Glomerular endothelial cell (primary cell): ENCODE measurements at regions not wholly inside any gene's neighbourhood (a gene's known extent, or its start where the extent isn't known, plus 50 kb on each side); places are given as distances from the start of the nearest gene placed in this dataset.

Experiments
- DNase-seq: peaks from one replicate; pipeline ENCODE4 v3.0.0-alpha.2; 2011; ENCODE audit warnings: low read depth, low spot score; ENCODE audit errors: extremely low read depth

DNA sequence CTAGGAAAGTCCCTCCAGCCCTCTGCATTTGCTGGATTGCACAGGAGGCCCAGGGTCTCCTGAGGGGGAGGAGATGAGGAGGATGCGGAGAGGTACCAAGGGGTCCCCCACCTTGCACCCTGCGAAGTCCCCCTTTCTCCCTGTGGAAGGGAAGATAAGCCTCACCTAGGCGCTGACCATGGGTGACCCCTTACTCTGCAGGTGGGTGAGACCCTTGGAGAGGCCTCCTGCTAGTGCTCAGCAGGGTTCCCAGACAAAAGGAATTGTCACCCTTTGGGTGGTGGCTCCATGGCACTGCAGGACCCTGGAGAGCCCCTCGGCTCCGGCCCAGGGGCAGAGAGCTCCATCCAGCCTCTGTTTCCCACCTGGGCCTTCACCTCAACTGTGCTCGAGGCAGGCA lies 107.0 kb upstream of the RET start:
- no peak for DNase-seq

DNA sequence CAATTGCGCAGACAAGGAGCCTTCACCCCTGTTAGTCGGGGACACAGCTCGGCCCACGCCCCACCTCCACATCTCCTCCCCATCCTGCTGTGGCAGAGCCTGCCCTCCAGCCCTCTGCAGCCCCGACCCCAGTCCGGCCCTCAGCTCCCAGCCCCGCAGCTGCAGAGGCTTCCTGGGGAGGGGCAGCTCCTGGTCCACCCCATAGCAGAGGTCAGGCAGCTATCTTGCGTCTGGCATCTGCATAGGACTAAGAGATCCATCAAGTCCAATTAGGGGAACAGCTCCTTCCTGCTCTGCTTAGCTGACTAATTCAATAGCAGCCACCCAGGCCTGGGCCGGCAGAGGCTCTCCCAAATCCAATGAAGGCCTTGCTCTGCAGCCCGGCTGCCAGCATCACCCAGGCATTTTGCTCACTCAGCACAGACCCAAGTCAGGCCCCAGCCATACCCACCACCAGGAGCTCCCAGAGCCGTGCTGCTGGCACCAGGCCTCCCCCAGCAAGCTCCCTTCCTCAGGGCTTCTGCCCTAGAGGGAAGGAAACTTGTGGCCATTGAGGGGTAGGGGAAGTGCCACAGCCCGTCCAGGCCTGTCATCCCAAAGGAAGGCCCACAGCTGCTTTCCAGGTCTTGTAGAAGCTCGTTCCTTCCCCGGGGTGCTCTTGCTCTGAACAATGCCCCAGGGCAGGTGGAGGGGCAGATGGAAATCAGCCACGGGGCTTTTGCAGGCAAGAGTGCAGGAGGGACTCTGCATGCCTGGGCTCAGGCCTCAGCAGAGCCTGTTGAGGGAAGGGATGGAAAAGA lies 106.2 kb upstream of the RET start:
- no peak for DNase-seq

DNA sequence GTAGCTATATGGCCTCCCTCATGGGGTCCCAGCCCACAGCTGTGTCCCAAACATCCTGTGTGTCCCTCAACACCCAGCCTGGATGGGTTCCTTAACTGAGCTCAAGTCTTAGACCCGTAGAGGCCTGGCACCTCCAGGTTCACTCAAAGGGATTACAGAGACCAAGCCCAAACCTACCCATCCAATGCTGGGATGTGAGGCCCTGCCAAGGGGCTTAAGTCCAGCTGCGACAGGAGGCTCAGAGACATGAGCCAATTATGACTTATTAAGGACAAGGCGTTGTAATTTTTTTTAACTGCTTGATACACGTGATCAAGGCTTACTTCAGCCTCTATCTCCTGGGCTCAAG lies 105.6 kb upstream of the RET start:
- no peak for DNase-seq

DNA sequence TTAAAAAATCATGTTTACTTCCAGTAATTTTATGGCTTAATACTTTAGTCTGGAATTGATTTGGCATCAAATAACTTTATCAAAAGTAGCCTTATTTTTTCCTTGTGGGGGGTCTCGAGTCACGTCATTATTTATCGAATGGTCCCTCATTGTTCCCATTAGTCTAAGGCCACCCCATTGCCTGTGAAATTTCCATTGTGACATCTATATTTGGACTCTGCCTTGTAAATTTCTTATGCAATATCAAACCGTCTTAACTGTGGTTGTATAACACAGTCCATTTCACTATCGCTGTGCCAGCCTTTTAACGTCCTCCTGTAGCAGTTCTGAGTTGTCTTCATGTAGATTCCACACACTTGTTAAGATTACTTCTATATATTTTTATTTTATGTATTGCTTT lies 103.9 kb upstream of the RET start:
- no peak for DNase-seq

DNA sequence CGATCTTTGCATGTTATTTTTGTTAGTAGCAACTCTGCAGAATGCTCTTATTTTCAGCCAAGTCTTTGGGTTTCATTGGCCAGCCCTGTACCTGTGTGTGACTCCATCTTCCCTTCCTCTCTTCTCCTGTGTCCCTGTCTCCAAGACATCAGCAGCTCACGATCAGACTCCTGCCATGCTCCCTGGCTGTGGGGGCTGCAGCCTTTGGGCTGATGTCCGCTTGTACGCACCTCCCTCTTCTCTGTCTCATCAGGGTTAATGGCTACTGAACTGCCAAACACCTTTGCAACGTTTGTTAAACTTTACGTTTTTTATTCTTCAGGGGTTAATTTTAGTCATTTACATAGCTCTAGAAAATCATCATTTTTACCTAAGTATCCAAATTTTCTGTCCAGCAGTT lies 103.5 kb upstream of the RET start:
- DNase-seq, result no peak

DNA sequence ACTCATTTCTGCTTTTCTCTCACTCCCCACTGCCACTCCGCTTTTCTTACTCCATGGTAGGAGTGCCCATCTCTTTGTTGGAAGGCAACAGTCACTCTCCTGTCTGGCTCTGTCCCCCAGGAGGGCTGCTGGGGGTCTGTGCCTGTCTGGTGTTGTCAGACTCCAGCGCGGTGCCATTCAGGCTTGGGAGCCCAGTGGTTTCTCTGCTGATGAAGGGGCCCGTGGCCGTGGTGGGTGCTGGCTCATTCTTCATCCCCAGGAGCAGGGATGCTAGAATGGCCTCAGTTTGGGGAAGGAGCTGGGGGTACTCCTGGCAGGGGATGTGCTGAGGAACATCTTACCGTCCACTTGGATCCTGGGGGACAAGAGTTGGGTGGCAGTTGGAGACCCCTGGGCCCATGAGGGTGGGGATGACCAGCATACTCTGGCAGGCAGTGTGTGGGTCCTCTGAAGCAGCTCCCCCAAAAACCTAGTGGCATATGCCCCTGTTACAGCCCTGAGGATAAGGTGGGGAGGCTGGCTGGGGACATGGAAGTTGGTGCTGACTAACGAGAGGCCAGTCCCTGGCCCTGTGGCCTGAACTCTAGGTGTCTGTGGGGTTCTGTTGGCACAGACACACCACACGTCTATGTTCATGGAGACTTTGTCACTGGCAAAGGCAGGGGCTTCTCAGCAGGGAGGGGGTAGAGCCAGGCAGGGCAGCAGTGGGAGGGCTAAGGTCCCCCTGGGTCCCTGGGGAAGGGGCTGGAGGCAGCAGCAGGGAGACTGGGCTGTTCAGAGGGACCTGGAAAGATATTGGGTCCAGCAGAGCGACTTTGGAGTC lies 102.8 kb upstream of the RET start:
- no peak for DNase-seq

DNA sequence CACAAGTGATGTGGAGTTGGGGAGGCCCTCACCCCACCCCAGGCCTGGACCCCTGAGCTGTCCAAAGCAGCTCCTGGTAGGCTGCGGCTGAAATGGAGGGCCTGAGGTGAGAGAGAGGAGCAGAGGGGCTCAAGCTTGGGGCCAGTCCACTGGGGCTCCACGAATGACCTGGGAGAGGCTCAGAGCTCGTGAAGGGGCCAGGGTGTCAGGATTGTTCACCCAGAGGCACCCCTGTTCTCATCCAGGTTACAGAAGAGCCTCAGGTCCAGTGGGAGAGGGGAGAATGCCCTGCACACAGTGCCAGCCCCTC lies 102.2 kb upstream of the RET start:
- no peak for DNase-seq

DNA sequence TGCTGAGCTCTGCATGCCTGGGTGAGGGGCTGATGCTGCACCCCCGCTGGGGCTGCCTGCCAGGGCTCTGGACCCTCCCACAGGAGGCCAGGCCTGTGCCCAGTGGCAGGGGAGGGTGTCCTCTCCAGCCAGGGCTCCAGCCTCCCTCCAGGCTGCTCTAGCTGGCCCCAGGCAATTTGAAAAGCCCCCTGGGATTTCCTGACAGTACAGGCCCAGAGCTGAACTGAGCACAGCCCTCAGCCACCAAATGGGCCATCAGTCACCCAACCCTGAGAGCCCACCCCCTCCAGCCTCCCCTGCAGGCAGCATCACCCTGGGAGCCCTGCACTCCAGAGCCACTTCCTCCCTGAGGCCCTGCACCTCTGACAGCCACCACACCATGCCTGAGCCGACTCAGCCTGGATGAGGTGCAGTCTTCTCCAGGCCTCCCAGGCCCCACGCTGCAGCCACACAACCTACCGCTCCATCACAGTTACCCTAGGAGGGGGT lies 101.8 kb upstream of the RET start:
- DNase-seq, result no peak

DNA sequence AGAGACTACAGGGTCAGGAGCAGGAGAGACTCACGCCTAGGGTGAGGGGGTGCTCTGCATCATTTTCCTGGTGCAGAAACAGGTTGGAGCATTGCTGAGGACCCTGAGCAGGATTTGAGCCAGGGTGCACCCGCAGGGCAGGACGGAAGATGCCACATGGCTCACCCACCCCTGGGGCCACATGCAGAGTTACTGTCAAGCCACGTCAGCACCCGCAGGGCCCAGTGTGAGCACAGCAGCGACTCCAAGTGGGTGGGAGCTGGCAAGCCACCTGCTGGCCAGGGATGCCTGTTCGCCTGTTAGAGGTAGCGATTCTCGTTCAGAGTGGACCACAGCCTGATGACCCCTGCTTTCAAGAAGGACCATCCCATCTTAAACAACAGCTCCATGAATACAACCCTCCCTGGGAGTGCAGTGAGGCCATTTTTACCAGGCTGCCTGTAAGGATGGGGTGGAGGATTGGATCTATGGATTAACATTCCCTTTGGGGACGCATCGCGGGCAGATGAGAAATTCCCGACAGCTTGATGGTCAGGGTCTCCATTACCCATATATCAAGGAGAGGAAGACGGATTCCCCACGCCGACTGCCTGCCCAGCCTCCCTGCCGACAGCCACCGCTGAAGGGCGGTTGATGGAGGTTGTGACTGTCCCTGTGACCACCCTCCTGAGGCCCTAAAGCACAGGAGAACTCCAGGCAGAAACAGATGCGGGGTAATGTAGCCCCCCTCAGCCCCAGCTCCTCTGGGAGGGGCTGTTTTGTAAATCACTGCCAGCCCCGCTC lies 101.1 kb upstream of the RET start:
- no peak for DNase-seq

DNA sequence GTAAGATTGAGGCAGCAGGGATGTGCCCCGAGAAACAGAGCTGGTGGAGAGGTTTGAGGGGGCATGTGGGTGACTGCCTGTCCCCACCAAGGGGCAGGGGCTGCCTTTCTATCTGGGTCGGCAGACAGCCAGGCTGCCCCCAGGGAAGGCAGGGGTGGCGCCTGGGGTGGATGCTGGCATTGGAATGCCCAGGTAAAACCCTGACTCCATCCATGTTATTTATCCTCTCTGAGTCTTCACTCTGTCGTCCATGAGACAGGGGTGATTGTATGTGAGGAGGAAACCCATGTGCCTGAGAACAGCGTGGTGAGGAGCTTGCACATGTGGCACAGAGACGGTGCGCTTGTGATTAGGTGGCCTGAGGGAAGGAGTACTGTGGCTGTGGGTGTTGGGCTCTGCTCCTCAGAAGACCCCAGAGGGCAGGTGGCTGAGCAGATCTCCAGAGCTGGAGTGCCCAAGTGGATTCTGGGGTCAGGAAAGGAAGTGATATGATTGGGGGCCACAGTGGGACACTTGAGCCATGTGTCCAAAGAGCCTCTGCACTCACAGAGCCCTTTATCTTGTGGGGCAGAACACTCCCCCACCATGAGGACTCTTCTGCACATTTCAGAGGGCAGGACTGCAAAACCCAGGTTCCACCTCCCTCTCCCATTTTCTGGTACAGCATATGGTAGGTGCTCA lies 100.4 kb upstream of the RET start:
- DNase-seq, result no peak

DNA sequence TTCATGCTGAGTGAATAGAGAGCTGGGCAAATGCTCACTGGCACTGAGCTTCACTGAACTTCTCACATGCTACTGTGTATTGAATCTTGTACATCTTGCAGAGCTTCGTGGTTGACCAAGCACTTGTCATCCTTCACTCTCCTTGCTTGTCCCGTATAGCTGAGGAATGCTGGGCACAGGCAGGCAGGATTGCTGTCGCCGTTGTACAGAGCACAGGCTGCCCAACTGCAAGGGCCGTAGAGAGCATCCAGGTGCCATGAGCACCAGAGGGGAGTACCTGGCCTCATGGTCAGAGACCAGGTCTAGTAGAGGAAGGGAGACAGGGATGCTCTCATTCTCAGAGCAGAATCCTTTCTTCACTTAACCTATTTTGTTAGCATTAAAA lies 99.8 kb upstream of the RET start:
- DNase-seq, result no peak

DNA sequence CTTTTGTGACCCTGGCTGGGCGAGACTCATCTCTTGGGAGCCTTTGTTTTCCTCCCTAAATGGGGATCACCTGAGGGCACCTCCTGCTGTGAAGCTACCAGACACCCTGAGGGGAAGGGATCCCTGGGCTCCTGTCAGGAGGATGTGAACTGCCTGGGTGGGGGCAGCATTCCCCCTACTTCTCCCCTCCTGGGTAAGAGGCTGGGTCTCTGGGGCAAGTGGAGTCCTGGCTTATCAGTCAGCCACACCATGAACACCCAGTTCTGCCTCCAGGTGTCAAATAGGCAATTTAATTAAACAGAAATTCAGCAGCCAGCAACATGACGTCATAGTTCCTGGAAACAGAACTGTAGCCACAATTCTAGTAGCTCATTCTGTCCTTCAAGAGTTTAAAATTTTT lies 97.7 kb upstream of the RET start:
- no peak for DNase-seq

DNA sequence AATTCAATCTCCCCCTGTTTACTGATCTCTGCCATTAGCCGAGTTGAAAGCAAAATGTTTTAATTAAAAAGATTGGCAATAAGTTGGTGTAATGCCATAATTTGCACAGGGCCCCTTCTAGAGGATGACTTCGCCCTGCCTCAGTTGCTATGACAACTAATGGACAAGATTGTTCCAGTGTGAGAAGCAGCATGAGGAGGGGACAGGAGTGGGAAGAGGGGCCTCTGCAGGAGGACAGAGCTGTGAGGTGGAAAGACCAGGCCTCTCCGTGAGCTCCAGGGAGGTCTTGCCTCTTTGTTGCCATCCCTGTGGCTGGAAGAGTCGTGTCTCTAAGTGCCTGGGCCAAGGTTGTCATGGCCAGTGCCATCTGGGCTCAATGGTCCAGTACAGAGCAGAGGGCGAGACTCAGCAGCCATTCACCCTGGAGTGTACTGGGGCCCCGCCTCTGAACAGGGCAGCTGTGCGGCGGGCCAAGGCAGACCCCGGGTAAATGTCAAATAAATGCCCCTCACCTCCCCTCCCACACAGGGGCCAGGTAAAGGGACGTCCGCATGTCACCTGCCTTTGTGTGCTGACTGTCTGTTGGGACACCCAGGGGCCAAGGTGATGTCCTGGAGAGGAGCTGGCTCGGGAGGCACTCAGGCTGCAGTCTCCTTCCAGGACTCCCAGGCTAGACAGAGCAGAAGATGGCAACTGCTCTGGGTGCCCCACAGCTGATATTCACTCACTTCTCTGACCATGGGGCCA lies 97.0 kb upstream of the RET start:
- no peak for DNase-seq

DNA sequence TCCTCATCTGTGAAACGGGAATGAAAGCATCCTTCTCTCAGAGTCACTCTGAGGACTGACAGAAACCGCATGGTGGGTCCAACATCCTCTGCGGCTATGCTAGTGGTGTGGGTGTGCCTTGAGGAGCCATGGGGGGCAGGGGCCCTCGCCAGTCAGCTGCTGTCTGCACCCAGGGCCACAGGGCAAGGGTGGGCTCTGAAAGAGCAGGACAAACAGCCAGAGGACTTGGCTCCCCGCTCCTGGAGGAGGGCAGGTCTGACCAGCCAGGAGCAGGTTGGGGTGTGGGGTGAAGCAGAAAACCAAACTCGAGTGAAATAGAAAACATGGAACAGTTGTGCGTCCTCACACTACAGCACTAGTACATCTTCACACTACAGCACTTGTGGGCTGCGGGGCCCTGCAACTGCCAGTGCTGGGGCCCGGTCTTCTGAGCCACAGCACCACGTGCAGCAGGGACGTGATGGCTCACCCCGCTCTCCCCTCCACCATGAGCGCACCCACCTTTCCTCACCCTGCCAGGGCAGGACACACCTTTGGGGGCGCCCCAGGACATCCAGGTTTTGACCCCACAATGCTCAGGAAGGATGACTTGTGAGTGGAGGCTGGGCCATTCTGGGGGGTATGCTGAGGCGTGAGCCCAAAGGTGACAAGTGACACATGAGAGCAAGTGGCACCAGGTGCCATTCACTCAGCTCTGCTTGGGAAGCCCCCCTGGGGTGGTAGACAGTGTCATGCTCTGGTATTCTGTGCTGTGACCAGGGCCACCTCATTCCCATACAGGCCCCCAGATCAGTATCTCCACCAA lies 96.1 kb upstream of the RET start:
- no peak for DNase-seq

DNA sequence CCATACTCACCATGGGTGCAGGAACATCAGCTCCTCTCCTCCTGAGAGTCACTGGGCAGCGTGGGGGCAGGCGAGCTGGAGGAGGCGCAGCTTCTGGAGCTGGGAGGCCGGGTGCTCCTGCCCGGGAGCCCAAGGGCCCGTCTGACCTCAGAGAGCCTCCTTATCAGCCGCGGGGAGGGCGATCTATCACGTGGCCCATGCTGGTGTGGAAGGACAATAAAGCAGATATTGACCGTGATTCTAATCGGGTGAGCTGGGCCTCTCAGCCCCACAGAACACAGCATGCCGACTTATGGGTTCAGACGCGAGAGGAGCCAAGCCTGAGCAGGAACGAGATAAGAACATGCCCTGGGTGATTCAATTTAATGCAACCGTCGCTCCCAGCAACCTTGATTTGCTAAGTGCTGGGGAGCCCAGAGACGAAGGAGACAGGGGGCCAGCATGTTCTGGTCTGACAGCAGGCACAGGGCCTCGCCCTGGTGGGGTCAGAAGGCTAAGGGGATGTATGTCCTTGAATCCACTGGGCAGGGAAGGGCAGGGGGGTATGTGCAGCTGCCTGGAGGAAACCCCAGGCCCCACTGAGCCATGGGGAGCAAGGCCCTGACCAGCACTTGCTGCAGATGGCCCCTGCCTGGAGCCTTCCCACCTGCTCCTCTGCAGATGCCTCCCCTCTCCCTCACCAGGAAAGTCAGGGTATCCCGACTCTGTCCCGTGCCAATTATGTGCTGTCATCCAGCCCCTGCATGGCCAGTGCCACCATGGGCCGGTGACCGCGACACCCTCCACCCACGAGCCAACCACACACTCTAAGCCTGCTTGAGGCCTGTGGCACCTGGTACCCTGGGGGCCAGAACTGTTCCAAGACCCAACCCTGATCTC lies 95.3 kb upstream of the RET start:
- DNase-seq, result no peak

DNA sequence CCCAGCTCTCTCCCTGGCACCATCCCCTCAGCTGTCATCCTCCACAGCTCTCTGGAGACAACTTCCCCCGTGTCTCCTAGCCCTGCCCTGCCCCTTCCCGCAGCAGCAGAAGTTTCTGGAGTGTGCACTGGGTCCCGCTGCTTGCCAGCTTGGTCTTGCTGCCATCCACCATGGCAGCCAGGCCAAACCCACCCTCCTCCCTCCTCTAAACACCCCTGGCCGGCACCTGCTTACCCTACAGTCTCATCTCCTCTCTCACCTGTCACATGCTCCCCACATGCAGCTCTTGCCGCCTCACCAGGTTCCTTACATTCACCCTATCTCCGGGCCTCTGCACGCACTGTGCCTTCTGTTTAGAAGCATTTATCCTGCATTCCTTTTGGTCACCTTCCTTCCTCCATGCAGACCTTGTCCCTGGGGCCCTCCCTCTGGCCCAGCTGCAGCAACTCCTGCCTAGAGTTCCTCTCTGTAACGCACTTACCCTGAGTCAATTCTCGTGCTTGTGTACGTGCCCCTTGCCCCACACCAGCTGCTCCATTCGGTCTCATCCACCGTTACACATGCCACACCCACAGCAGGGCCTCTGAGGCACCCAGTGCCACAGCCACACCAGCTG lies 93.9 kb upstream of the RET start:
- no peak for DNase-seq

DNA sequence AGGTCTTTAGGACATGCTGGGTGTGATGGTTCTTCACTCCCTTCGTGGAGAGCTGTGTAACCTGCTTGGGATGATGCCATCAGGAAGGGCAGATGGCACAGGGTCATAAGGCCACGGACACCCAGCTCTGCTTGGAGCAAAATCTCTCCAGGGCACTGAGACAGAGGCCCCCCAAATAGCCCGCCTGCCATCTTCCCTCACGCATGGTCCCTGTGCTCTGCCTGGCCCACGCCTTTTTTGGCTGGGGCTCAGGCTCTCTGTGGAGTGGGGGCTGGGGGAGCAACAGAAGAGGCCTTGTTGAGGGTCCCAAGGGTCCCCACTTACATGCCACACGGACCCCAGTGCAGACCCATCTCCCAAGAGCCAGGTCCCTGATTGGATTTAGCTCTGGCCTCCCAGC lies 93.3 kb upstream of the RET start:
- DNase-seq, result no peak

DNA sequence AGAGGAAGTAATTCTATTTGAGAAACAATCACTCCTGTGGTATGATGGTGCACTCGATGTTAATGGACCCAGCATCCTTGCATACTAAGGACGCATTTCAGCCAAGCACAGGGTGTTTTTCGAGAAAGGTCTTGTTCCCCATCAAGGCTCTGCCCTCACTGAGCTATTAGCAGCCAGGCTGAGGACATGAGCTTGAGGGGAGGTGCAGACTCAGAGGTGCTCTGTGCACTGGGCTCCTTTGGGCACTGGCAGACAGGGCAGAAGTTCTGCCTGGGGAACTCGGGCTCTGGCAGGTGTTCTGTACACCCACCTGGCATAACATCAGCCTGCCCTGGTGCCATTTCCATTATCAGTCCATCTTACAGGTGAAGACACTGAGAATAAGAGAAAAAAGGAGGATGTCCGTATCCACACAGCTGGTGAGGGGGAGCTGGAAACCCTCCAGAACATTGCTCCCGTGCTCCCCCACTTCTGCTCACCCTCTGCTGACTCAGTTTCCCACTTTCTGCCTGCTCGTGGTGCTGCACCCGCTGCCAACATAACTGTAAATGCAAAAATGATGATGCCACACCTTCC lies 92.7 kb upstream of the RET start:
- no peak for DNase-seq
